ENCODE measurements at regions not wholly inside any gene's neighbourhood (a gene's known extent, or its start where the extent isn't known, plus 50 kb on each side); places are given as distances from the start of the nearest gene placed in this dataset.

- intact Hi-C loops (cut with DNase I, micrococcal nuclease), result no loop called here
Measured at GRCh38 chr17:77496831-77497577, 356.2 kb downstream of the SEC14L1 start.

DNA sequence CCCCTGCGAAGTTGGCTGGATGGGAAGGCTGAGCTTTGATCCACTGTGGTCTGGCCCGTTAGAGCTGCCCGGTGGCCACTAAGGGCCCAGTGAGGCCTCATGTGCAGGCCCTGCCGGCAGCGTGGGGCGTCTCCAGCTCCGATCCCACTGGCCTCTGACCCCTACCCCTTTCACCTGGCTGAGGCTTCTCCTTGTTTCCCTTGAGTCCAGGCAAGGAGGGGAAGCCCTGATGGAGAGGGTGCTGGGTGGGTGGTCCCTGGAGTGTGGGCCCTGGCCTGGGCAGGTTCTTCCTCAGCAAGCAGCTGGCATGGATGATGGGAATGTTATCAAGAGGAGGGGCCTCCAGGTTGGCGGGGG, 356.8 kb downstream of the SEC14L1 start:
- CTCF ChIA-PET, result interaction anchor here (1.6 kb wide), 1 partner anchor 97 kb away, joined by 7 read pairs; no protein-coding TSS in a partner anchor
- Histone ChIP-seq H3K9me3 (ENCODE audit: control insufficient read depth in 1 of 2, insufficient read depth in 1 of 2, low read length in 2 of 2) (no peaks in the 10 kb centered on the region), H3K4me1 (ENCODE audit: insufficient read depth, low read length) (peaks cover 33% of the 10 kb centered on the region), H3K27ac (ENCODE audit: low read depth in 1 of 2, low read length in 2 of 2) (peak overlapping the region in 1 of 2 donors; percentile 32), H3K4me3 (ENCODE audit: low read length) (no peak overlapping the region), H3K27me3 (ENCODE audit: control insufficient read depth in 1 of 2, insufficient read depth in 2 of 2, low read length in 2 of 2) (no peaks in the 10 kb centered on the region), H3K36me3 (ENCODE audit: insufficient read depth, low read length) (peaks cover 82% of the 10 kb centered on the region)
- Mint-ChIP-seq H3K27me3 (no peaks in the 10 kb centered on the region), H3K27ac (no peak overlapping the region), H3K36me3 (ENCODE audit: low read depth) (peaks cover 79% of the 10 kb centered on the region), H3K4me1 (ENCODE audit: low read depth) (peaks cover 11% of the 10 kb centered on the region), H3K9me3 (no peaks in the 10 kb centered on the region), H3K4me3 (no peak overlapping the region)
- intact Hi-C loops (cut with DNase I, micrococcal nuclease), result no loop called here
- ATAC-seq (ENCODE audit: poor library complexity) (no peak), DNase-seq (no peak)
- POLR2A ChIA-PET, result interaction anchor here (1.0 kb wide), 1 partner anchor 23 kb away, joined by 3 read pairs; no protein-coding TSS in a partner anchor
- TF ChIP-seq CTCF (IDR thresholded peaks at IDR 0.05), result no peak

More at GRCh38 chr17:77496831-77497577, 356.2 kb downstream of the SEC14L1 start:
- peak in 1 of 14 experiments; percentile 26 for DNase-seq
- H3K9me3 Mint-ChIP-seq, result no peaks in the 10 kb centered on the region
- Histone ChIP-seq H3K9me3 (ENCODE audit: control insufficient read depth in 1 of 2, insufficient read depth in 1 of 2, low read length in 2 of 2) (peaks cover 0 to 2% of the 10 kb centered on the region in 2 experiments), H3K27me3 (ENCODE audit: control insufficient read depth in 1 of 2, insufficient read depth in 2 of 2, low read length in 2 of 2) (no peaks in the 10 kb centered on the region), H3K27ac (ENCODE audit: low read depth in 1 of 2, low read length in 2 of 2) (peak overlapping the region in 1 of 2 donors; percentile 51), H3K4me3 (ENCODE audit: low read length) (no peak overlapping the region), H3K36me3 (ENCODE audit: insufficient read depth, low read length) (peaks cover 88% of the 10 kb centered on the region), H3K4me1 (ENCODE audit: insufficient read depth, low read length) (peaks cover 38% of the 10 kb centered on the region)
- ChIA-PET POLR2A (interaction anchor here (1.0 kb wide), 2 partner anchors 22 to 52 kb away, joined by 3 read pairs; no protein-coding TSS in a partner anchor), CTCF (interaction anchor here (1.6 to 3.3 kb wide), 2 partner anchors 68 to 97 kb away, joined by 7 to 60 read pairs; no protein-coding TSS in a partner anchor)
- peaks cover 79% of the 10 kb centered on the region for H3K36me3 Mint-ChIP-seq (ENCODE audit: low read depth)
- no peak for TF ChIP-seq CTCF (IDR thresholded peaks at IDR 0.05)
- ATAC-seq (ENCODE audit: poor library complexity), result no peak
- H3K4me1 Mint-ChIP-seq (ENCODE audit: low read depth), result peaks cover 11% of the 10 kb centered on the region
- H3K27ac Mint-ChIP-seq, result no peak overlapping the region
- H3K4me3 Mint-ChIP-seq, result no peak overlapping the region
- H3K27me3 Mint-ChIP-seq, result no peaks in the 10 kb centered on the region

DNA sequence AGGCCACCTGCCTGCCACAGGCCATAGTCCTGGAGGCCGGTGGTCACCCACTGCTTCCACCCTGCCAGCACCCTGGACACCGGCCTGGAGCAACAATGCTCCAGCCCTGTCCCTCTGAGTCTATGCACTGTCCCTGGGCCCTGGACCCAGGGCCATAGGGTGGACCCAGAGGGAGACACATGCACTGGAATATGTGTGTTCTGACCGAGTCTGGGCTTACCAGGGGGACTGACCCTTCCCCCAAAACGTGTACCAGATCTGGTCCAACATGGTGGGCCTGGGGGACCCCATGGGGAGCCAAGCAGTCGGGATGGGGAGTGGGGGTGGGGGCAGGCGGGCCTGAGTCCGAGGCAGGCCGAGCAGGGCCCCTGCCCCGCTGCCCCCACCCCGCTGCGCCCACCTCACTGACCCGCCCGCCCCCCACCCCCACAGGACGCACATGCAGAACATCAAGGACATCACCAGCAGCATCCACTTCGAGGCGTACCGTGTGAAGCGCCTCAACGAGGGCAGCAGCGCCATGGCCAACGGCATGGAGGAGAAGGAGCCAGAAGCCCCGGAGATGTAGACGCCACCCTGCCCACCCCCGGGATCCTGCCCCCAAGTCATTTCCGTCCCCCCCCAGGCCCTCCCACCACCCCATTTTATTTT, 357.4 kb downstream of the SEC14L1 start:
- H3K27ac Mint-ChIP-seq, result no peak overlapping the region
- H3K4me1 Mint-ChIP-seq (ENCODE audit: low read depth), result peaks cover 11% of the 10 kb centered on the region
- POLR2A ChIA-PET, result interaction anchor here (1.0 kb wide), 1 partner anchor 24 kb away, joined by 3 read pairs; no protein-coding TSS in a partner anchor

More for the DNA sequence above, 357.4 kb downstream of the SEC14L1 start:
- intact Hi-C loops (cut with DNase I, micrococcal nuclease), result no loop called here
- Mint-ChIP-seq H3K27me3 (no peaks in the 10 kb centered on the region), H3K9me3 (no peaks in the 10 kb centered on the region), H3K36me3 (ENCODE audit: low read depth) (peaks cover 72% of the 10 kb centered on the region), H3K4me3 (no peak overlapping the region)
- CTCF ChIA-PET, result no interaction called here
- no peak for TF ChIP-seq CTCF (IDR thresholded peaks at IDR 0.05)
- DNase-seq, result no peak
- Histone ChIP-seq H3K36me3 (ENCODE audit: insufficient read depth, low read length) (peaks cover 76% of the 10 kb centered on the region), H3K4me3 (ENCODE audit: low read length) (no peak overlapping the region), H3K9me3 (ENCODE audit: control insufficient read depth in 1 of 2, insufficient read depth in 1 of 2, low read length in 2 of 2) (no peaks in the 10 kb centered on the region), H3K27me3 (ENCODE audit: control insufficient read depth in 1 of 2, insufficient read depth in 2 of 2, low read length in 2 of 2) (no peaks in the 10 kb centered on the region), H3K27ac (ENCODE audit: low read depth in 1 of 2, low read length in 2 of 2) (peak overlapping the region in 1 of 2 donors; percentile 32), H3K4me1 (ENCODE audit: insufficient read depth, low read length) (peaks cover 26% of the 10 kb centered on the region)
- ATAC-seq (ENCODE audit: poor library complexity), result no peak
